GM18870 (cell line): ENCODE measurements at regions not wholly inside any gene's neighbourhood (a gene's known extent, or its start where the extent isn't known, plus 50 kb on each side); places are given as distances from the start of the nearest gene placed in this dataset.

Experiments used
- ATAC-seq: cut with Tn5 transposase; IDR thresholded peaks from one replicate; pipeline ENCODE4 v1.9.1; 2021; ENCODE audit warnings: moderate library complexity; ENCODE audit not compliant: unreplicated experiment

GRCh38 chr17:71111460-71111859 lies 942.1 kb downstream of the KCNJ2 start:
- no peak for ATAC-seq

- no peak for ATAC-seq
These were observed 942.6 kb downstream of the KCNJ2 start for GRCh38 chr17:71111934-71112333.

GRCh38 chr17:71113347-71113746 lies 944.0 kb downstream of the KCNJ2 start:
- no peak for ATAC-seq

GRCh38 chr17:71114911-71115668 lies 945.8 kb downstream of the KCNJ2 start:
- ATAC-seq, result no peak

- no peak for ATAC-seq
These were observed 946.3 kb downstream of the KCNJ2 start for GRCh38 chr17:71115669-71115972.

GRCh38 chr17:71117466-71117865 lies 948.1 kb downstream of the KCNJ2 start:
- no peak for ATAC-seq

GRCh38 chr17:71118039-71118438 lies 948.7 kb downstream of the KCNJ2 start:
- ATAC-seq, result no peak

GRCh38 chr17:71127416-71127815 lies 958.1 kb downstream of the KCNJ2 start:
- no peak for ATAC-seq

- ATAC-seq, result no peak
These were observed 973.0 kb downstream of the KCNJ2 start for GRCh38 chr17:71142333-71142732.

GRCh38 chr17:71145486-71145885 lies 975.3 kb upstream of the SOX9 start:
- ATAC-seq, result no peak

- no peak for ATAC-seq
These were observed 972.9 kb upstream of the SOX9 start for GRCh38 chr17:71147906-71148305.

- ATAC-seq, result no peak
These were observed 971.2 kb upstream of the SOX9 start for GRCh38 chr17:71149607-71150006.

- ATAC-seq, result no peak
These were observed 963.5 kb upstream of the SOX9 start for GRCh38 chr17:71157297-71157696.

GRCh38 chr17:71158437-71158836 lies 962.4 kb upstream of the SOX9 start:
- ATAC-seq, result no peak

GRCh38 chr17:71163121-71163812 lies 957.6 kb upstream of the SOX9 start:
- ATAC-seq, result no peak

GRCh38 chr17:71163813-71164122 lies 957.1 kb upstream of the SOX9 start:
- no peak for ATAC-seq

GRCh38 chr17:71164561-71164960 lies 956.3 kb upstream of the SOX9 start:
- no peak for ATAC-seq

- ATAC-seq, result no peak
These were observed 954.5 kb upstream of the SOX9 start for GRCh38 chr17:71166311-71166710.

GRCh38 chr17:71168053-71168741 lies 952.6 kb upstream of the SOX9 start:
- no peak for ATAC-seq

- ATAC-seq, result no peak
These were observed 950.8 kb upstream of the SOX9 start for GRCh38 chr17:71170070-71170469.

GRCh38 chr17:71171270-71171669 lies 949.5 kb upstream of the SOX9 start:
- no peak for ATAC-seq

- no peak for ATAC-seq
These were observed 946.8 kb upstream of the SOX9 start for GRCh38 chr17:71173991-71174390.
